ENCODE measurements at regions not wholly inside any gene's neighbourhood (a gene's known extent, or its start where the extent isn't known, plus 50 kb on each side); places are given as distances from the start of the nearest gene placed in this dataset.

DNA sequence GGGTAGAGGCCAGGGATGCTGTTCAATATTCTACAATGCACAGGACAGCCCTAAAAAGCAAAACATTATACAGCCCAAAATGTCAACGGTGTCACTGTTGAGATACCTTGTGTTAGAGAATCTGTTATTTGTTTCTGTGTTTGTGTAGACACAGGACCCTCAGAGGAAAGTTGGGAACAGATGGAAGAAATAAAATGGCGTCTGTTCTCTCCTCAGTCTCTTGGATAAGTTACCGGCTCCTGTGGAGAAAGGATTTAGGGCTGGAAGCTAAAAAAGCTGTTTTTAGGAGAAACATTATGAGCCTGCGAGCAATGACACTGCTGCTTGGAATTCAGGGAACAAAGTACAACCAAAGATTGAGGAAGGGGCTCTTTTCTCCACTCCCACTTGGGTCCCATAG is 688.6 kb upstream of the ZNF385D start:
- TF ChIP-seq SIN3A (IDR thresholded peaks at IDR 0.05; ENCODE audit: borderline replicate concordance, insufficient read depth, low read length) (no peak), TAF1 (IDR thresholded peaks at IDR 0.05; ENCODE audit: borderline replicate concordance, insufficient read depth, low read length) (no peak), FOXP2 (optimal IDR thresholded peaks at IDR 0.05; ENCODE audit: borderline replicate concordance, extremely low read depth, extremely low read length, insufficient read depth) (no peak), POLR2AphosphoS5 (IDR thresholded peaks at IDR 0.05; ENCODE audit: low read depth, low read length) (no peak), REST (IDR thresholded peaks at IDR 0.05; ENCODE audit: insufficient read depth in 1 of 2, low read depth in 2 of 2, low read length in 2 of 2) (no peak)

DNA sequence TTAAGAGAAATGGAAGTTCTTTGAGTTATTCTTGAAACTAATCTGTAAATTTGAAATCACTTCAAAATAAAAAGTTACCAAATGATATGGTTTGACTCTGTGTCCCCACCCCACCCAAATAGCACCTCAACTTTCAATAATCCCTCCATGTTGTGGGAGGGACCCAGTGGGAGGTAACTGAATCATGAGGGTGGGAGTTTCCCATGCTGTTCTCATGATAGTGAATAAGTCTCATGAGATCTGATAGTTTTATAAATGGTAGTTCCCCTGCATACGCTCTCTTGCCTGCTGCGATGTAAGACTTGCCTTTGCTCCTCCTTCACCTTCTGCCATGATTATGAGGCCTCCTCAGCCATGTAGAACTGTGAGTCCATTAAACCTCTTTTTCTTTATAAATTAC is 690.7 kb upstream of the ZNF385D start:
- TF ChIP-seq POLR2AphosphoS5 (IDR thresholded peaks at IDR 0.05; ENCODE audit: low read depth, low read length), result no peak
- no peak for TF ChIP-seq FOXP2 (optimal IDR thresholded peaks at IDR 0.05; ENCODE audit: borderline replicate concordance, extremely low read depth, extremely low read length, insufficient read depth)
- TF ChIP-seq SIN3A (IDR thresholded peaks at IDR 0.05; ENCODE audit: borderline replicate concordance, insufficient read depth, low read length), result no peak
- TF ChIP-seq REST (IDR thresholded peaks at IDR 0.05; ENCODE audit: insufficient read depth in 1 of 2, low read depth in 2 of 2, low read length in 2 of 2), result no peak
- TF ChIP-seq TAF1 (IDR thresholded peaks at IDR 0.05; ENCODE audit: borderline replicate concordance, insufficient read depth, low read length), result no peak

- TF ChIP-seq FOXP2 (optimal IDR thresholded peaks at IDR 0.05; ENCODE audit: borderline replicate concordance, extremely low read depth, extremely low read length, insufficient read depth), result no peak
These were observed 692.7 kb upstream of the ZNF385D start for GRCh38 chr3:22443571-22444233.

DNA sequence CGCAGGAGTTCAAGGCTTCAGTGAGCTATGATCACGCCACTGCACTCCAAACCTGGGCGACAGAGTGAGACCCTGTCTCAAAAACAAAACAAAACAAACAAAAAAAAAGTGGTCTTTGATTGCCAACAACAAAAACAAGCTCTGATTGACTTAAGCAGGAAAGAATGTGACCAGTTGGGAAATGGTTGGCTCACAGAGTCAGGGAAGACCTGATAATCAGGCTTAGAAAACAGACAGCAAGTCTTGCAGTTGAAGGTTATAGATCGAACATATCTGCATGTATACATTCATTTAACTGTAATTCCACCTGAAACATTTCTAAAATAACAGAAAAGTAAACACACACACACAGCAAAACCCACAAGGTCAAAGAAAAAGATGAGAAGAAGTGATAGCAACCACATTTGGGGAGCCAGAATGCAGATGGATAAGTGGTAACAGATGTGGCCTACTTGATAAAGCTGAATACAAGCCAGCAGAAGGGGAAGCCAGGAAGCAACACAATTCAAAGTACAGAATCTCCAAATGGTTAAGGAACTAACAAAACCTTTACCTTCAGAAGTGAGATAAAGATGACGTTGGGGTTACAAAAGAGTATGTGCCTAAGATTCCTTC is 699.9 kb upstream of the ZNF385D start:
- TF ChIP-seq FOXP2 (optimal IDR thresholded peaks at IDR 0.05; ENCODE audit: borderline replicate concordance, extremely low read depth, extremely low read length, insufficient read depth) (no peak), POLR2AphosphoS5 (IDR thresholded peaks at IDR 0.05; ENCODE audit: low read depth, low read length) (no peak), TAF1 (IDR thresholded peaks at IDR 0.05; ENCODE audit: borderline replicate concordance, insufficient read depth, low read length) (no peak), REST (IDR thresholded peaks at IDR 0.05; ENCODE audit: insufficient read depth in 1 of 2, low read depth in 2 of 2, low read length in 2 of 2) (no peak), SIN3A (IDR thresholded peaks at IDR 0.05; ENCODE audit: borderline replicate concordance, insufficient read depth, low read length) (no peak)

DNA sequence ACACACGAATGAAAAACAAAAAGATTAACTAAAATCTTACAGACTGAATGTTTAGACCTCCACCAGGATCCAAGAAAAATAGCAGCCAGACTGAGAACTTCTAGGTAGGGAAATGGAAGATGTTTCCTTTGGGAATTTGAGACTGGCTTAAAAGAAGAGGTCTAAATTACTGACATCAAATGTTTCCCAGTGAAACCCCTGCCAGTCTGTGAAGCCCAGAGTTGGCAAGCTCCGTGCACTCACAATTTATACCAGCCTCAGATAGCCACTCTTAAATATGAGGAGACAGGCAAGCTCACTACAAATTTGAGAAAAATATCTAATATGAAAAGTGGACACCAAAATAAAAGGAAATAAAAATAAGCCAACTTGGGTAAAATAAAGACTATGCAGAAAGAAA is 700.5 kb upstream of the ZNF385D start:
- TF ChIP-seq REST (IDR thresholded peaks at IDR 0.05; ENCODE audit: insufficient read depth in 1 of 2, low read depth in 2 of 2, low read length in 2 of 2) (no peak), FOXP2 (optimal IDR thresholded peaks at IDR 0.05; ENCODE audit: borderline replicate concordance, extremely low read depth, extremely low read length, insufficient read depth) (no peak), SIN3A (IDR thresholded peaks at IDR 0.05; ENCODE audit: borderline replicate concordance, insufficient read depth, low read length) (no peak)
